ENCODE measurements at regions not wholly inside any gene's neighbourhood (a gene's known extent, or its start where the extent isn't known, plus 50 kb on each side); places are given as distances from the start of the nearest gene placed in this dataset.

GRCh38 chr13:44308352-44308751 lies 65.3 kb upstream of the SERP2 start:
- Mint-ChIP-seq H3K4me1 (peaks cover 89% of the 10 kb centered on the region), H3K27me3 (ENCODE audit: low read depth, poor library complexity) (no peaks in the 10 kb centered on the region), H3K36me3 (ENCODE audit: low read depth) (no peaks in the 10 kb centered on the region), H3K4me3 (no peak overlapping the region), H3K27ac (peak overlapping the region; percentile 100), H3K9me3 (no peaks in the 10 kb centered on the region)
- DNase-seq = no peak
- TF ChIP-seq, protein P1, sequence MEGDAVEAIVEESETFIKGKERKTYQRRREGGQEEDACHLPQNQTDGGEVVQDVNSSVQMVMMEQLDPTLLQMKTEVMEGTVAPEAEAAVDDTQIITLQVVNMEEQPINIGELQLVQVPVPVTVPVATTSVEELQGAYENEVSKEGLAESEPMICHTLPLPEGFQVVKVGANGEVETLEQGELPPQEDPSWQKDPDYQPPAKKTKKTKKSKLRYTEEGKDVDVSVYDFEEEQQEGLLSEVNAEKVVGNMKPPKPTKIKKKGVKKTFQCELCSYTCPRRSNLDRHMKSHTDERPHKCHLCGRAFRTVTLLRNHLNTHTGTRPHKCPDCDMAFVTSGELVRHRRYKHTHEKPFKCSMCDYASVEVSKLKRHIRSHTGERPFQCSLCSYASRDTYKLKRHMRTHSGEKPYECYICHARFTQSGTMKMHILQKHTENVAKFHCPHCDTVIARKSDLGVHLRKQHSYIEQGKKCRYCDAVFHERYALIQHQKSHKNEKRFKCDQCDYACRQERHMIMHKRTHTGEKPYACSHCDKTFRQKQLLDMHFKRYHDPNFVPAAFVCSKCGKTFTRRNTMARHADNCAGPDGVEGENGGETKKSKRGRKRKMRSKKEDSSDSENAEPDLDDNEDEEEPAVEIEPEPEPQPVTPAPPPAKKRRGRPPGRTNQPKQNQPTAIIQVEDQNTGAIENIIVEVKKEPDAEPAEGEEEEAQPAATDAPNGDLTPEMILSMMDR (IDR thresholded peaks at IDR 0.05) = no peak

DNA sequence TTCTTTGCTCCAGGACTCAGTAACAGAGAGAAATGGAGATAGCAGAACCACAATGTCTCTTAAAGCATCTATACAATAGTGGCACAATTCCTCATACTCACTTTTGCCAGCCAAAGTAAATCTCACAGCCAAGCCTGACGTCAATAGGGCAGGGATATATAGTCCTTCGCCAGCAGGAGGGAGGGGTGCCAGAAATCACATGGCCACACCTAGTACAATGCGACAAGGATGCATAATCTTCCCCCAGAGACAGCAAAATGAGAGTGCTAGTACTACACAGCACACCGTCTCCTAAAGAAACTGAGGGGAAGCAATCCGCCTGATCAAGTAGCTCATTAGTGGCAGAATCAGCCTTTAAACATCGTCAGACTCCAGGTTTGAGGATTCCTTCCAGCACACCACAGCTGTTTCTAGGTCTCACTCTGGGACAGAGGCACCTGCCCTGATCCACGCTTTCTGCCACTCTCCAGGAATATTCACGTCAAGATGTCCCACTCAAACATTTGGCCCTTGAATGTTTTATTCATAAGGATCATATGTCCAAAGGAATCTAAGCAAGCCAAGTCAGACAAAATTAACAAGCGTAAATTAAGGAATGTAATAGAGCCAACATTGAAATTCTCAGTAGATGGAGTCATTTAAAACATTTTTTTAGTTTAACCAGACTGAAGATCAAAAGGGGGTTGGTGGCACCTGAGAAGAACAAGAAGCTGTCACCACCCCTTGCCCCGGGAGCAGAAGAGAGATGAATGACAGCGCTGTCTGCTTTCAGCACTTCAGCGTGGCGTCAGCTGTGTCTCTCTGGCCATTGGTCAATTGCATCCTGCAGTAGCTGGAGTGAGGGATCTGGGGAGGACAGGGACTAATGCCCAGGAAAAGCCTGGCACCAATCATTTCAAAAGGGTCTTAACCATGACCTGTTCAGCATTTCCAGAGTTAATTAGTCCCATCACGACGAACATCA lies 63.5 kb upstream of the SERP2 start:
- peak overlapping the region; percentile 46 for H3K27ac Mint-ChIP-seq
- TF ChIP-seq, protein P1 (IDR thresholded peaks at IDR 0.05) = no peak
- H3K9me3 Mint-ChIP-seq = no peaks in the 10 kb centered on the region
- no peaks in the 10 kb centered on the region for H3K27me3 Mint-ChIP-seq (ENCODE audit: low read depth, poor library complexity)
- DNase-seq = no peak
- H3K4me1 Mint-ChIP-seq = peaks cover 71% of the 10 kb centered on the region
- H3K4me3 Mint-ChIP-seq = no peak overlapping the region
- no peaks in the 10 kb centered on the region for H3K36me3 Mint-ChIP-seq (ENCODE audit: low read depth)

DNA sequence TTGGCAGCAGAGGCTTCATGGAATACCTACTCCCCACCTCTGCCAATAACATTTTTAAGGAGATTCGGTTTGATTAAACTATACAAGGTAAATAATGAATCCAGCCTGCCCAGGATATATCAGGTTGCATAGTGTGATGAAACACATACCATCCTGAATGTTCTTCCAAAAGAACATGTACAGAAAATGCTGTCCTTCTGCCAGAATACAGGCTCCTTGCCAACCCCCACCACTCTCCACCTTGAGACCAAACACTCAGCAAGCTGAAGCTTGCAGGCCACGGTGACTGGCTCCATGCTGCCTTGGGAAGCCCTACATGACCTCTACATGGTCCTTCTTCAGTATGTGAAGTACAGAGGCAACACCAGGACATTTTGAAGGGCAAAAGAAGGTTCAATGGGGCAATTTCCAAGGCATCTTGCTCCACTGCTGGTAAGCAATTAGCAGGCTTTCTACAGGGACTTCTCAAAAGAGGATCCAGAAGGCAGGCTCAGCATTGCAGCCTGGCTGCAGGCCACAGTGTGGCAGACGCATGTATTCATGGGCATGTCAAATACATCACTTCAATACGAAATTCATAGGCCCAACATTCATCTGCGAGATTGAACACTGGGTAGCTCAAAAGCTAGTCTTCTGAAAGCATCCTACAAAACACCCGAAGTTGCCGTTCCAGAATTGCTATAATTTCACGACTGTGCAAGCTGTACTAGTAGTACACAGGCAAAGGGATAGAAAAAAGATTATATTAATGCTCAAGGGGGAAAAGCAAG lies 62.4 kb upstream of the SERP2 start:
- no peaks in the 10 kb centered on the region for H3K9me3 Mint-ChIP-seq
- no peaks in the 10 kb centered on the region for H3K27me3 Mint-ChIP-seq (ENCODE audit: low read depth, poor library complexity)
- H3K4me1 Mint-ChIP-seq = peaks cover 60% of the 10 kb centered on the region
- H3K27ac Mint-ChIP-seq = no peak overlapping the region
- H3K36me3 Mint-ChIP-seq (ENCODE audit: low read depth) = no peaks in the 10 kb centered on the region
- no peak for DNase-seq
- TF ChIP-seq, protein P1 (IDR thresholded peaks at IDR 0.05) = no peak
- H3K4me3 Mint-ChIP-seq = no peak overlapping the region

GRCh38 chr13:44312131-44312530 lies 61.5 kb upstream of the SERP2 start:
- Mint-ChIP-seq H3K36me3 (ENCODE audit: low read depth) (no peaks in the 10 kb centered on the region), H3K4me1 (peaks cover 51% of the 10 kb centered on the region), H3K27ac (peak overlapping the region; percentile 26), H3K9me3 (no peaks in the 10 kb centered on the region), H3K4me3 (no peak overlapping the region), H3K27me3 (ENCODE audit: low read depth, poor library complexity) (no peaks in the 10 kb centered on the region)
- DNase-seq = no peak
- TF ChIP-seq, protein P1 (IDR thresholded peaks at IDR 0.05) = no peak

- Mint-ChIP-seq H3K36me3 (ENCODE audit: low read depth) (no peaks in the 10 kb centered on the region), H3K27me3 (ENCODE audit: low read depth, poor library complexity) (no peaks in the 10 kb centered on the region), H3K4me3 (no peak overlapping the region), H3K27ac (no peak overlapping the region), H3K9me3 (no peaks in the 10 kb centered on the region), H3K4me1 (peaks cover 42% of the 10 kb centered on the region)
- TF ChIP-seq, protein P1 (IDR thresholded peaks at IDR 0.05) = no peak
- no peak for DNase-seq
Measured at GRCh38 chr13:44312834-44313551, 60.6 kb upstream of the SERP2 start.
